ENCODE measurements at regions not wholly inside any gene's neighbourhood (a gene's known extent, or its start where the extent isn't known, plus 50 kb on each side); places are given as distances from the start of the nearest gene placed in this dataset.

- DNase-seq (ENCODE audit: insufficient read length, low spot score) (no peak), FAIRE-seq (no peak)
Observed at GRCh38 chr4:127209580-127210095, 423.1 kb upstream of the INTU start.

DNA sequence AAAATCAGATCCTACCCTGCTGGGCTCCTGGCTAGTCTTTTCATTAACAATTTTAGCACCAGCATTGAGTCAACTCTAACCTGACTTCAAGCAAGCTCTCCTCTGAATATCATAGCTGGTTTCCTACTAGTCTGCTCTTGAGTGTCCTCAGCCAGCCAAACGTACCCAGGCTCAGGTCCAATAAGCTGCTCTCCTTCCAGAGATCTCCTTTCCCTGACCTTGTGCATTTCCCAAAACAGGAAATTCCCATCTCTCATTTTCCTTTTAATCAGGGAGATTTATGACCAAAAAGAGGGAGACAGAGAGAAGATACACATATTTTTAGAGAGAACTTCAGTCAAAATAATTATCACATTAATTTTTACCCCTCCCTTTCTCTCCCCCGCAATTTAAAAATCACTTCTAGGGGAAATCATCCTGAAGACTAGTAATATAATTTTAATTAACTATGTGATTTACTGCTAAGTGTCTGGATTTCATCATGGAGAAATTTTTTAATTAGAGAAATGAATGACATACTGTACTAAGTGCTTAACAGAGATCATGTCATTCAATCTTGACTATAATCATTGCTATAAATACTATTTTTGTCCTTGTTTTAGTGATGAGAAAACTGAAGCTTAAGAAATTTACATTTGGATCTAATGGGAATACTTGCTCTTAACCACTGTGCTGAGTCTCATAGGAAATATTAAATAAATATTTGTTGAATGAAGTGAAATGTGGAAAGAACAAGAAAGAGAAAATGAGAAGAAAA, 421.7 kb upstream of the INTU start:
- FAIRE-seq, result no peak
- no peak for DNase-seq (ENCODE audit: insufficient read length, low spot score)

DNA sequence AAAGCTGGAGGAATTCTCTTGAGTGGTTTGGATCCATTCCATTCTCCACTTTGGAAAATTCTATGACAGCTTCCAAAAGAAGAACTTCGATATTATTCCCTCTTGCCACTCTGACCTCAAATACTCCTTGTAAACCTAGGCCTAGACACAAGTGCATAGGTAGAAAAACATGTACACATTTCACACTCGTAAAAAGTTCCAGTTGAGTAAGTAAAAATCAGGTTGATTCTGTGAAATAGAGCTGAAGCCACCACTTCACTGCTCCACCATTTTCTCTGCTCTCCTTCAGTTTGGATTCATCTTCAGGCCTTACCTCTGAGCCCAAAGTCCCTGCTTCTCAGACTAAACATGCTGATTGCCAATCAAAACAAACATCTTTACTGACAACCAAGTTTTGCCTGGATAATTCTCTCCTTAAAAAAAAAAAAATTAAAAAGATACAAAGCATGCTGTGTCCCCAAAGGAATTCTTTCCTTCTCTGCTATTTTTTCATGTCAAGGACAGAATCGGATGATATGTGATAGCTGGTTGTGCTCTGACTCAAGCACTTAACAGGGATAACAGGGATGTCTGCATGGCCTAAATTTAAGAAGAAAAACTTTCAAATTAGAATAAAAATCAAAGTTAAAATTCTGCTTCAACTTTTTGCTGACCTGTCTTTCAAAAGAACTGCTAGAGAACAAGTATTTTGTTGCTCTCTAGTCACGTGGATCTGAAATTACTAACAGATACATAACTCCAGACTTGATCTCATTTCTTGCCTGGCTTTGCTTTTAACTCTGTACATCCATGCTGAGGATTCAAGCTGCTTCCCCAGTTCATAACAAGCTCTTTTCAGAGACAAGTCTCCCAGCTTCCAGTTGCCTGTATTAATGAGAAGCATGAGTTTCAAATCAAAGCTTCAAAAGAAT, 420.9 kb upstream of the INTU start:
- DNase-seq (ENCODE audit: insufficient read length, low spot score) (no peak), FAIRE-seq (no peak)

- DNase-seq (ENCODE audit: insufficient read length, low spot score), result no peak
- FAIRE-seq, result no peak
Observed at GRCh38 chr4:127212701-127213100, 420.1 kb upstream of the INTU start.

DNA sequence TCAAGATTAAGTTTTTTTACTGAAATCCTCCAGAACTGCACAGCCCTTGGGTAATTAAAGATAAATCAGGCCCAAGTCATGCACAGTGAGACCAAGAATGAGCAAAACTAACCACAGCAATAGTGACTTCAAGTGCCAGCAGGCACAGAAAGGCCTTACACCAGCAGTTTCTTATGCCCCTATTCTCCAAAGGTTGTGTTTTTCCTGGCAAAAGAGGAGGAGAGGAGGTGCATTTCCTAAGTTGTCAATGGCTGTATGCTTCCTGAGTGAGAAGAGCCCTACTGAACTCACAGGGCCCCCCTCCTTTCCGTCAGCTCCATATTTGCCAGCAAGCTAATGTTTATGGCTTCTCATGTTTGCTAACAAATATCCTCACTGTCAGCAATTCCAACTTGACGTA, 418.7 kb upstream of the INTU start:
- FAIRE-seq, result no peak
- DNase-seq (ENCODE audit: insufficient read length, low spot score), result no peak

DNA sequence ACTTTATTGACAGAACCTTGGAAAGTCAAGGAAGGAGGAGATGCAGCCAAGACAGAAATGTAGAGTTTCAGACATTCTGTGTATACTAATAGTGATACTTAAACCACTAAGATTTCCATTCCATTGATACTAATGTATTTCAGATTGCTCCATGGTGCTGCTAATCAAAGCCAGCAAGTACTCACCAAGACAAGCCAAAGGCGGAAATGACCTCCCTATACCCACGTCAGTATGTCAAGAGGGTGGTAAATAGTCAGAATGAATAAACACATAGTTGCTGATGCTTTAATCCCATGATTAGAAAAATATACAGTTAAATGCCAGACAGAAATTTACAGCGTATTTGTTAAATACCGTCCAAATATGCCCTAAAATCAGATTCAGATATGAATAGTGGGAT, 417.8 kb upstream of the INTU start:
- FAIRE-seq (no peak), DNase-seq (ENCODE audit: insufficient read length, low spot score) (no peak)

- no peak for DNase-seq (ENCODE audit: insufficient read length, low spot score)
- no peak for FAIRE-seq
Observed at GRCh38 chr4:127217586-127218229, 415.0 kb upstream of the INTU start.

DNA sequence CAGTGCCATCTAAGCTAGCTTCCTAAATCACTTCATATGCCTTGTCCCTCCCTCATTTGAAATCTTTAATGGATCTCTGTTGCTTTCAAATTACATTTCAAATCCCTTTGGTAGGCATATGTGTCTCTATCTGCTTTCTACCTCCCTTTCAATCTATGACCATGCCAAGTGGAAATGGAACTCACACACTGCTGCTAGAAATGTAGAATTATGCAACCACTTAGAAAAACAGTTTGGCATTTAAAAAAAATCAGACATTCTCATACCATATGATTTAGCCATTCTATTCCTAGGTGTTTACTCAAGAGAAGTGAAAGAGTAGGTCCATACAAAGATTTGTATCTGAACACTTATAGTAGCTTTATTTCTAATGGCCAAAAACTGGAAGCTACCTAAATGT, 413.5 kb upstream of the INTU start:
- DNase-seq (ENCODE audit: insufficient read length, low spot score), result no peak
- FAIRE-seq, result no peak

GRCh38 chr4:127224556-127224955, 408.2 kb upstream of the INTU start:
- DNase-seq (ENCODE audit: insufficient read length, low spot score) (no peak), FAIRE-seq (no peak)

- DNase-seq (ENCODE audit: insufficient read length, low spot score), result no peak
- FAIRE-seq, result no peak
Observed at GRCh38 chr4:127229855-127230608, 402.7 kb upstream of the INTU start.

GRCh38 chr4:127236889-127237288, 395.9 kb upstream of the INTU start:
- FAIRE-seq (no peak), DNase-seq (ENCODE audit: insufficient read length, low spot score) (no peak)

GRCh38 chr4:127237581-127237980, 395.2 kb upstream of the INTU start:
- DNase-seq (ENCODE audit: insufficient read length, low spot score), result no peak
- no peak for FAIRE-seq

DNA sequence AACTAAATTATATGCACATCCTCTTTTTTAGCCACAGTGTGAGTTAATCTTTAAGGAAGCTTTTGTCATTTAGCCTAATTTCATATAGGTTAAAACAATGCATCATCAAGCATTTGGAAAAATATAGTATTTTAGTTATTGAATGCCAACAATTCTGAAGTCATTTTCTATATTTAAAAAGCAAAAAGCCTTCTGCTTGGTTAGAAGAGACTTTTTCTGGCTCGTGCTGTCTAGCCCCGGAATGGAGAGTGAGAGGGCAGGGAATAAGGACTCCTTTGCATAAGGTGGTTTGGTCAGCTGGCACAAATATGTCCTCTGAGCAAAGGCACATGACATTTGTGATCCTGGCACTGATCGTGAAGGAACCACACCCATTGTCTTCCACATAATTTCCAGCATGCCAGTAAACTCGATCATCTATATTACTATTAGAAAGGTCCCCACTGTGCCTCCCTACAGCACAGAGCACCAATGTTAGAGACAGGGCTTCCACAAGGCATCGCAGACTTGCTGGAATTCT, 393.7 kb upstream of the INTU start:
- no peak for DNase-seq (ENCODE audit: insufficient read length, low spot score)
- no peak for FAIRE-seq

- DNase-seq (ENCODE audit: insufficient read length, low spot score), result no peak
- FAIRE-seq, result no peak
Observed at GRCh38 chr4:127239902-127240763, 392.6 kb upstream of the INTU start.

- DNase-seq (ENCODE audit: insufficient read length, low spot score) (no peak), FAIRE-seq (no peak)
Observed at GRCh38 chr4:127240764-127241105, 392.0 kb upstream of the INTU start.

- no peak for DNase-seq (ENCODE audit: insufficient read length, low spot score)
- FAIRE-seq, result no peak
Observed at GRCh38 chr4:127244515-127244914, 388.2 kb upstream of the INTU start.

- no peak for DNase-seq (ENCODE audit: insufficient read length, low spot score)
- no peak for FAIRE-seq
Observed at GRCh38 chr4:127246963-127247952, 385.5 kb upstream of the INTU start.

DNA sequence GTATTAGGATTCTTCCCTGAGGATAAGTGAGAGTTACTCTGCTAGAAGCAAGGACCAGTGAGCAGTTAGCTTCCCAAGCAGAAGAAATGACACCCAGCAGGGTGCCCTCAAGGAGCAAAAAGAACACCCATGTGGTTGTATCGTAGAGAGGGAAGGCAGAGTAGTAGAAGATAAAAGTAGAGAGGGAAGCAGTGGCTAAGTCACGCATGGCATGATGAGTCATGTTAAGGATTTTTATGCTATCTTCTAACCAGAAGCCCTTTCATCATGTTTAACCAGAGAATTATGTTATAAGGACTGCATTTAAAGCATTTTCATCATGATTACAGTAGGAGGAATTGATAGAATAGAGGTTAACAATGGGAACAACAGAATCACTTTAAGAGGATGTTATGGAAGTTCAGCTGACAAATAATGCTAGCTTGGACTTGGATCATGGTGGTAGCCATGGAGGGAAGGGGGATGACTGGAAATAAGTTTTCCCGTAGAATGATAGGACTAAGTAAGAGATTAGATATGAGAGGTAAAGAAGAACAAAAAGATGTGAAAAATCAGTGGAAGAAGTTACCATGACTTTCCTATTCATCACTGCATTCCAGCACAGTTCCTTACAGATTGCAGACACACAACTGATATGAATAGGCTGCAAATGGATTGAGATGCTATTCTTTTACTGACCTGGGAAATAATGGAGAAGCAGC, 383.5 kb upstream of the INTU start:
- FAIRE-seq, result no peak
- no peak for DNase-seq (ENCODE audit: insufficient read length, low spot score)

Measured in HTR-8/SVneo (cell line).